PFSK-1 (cell line): ENCODE measurements at regions not wholly inside any gene's neighbourhood (a gene's known extent, or its start where the extent isn't known, plus 50 kb on each side); places are given as distances from the start of the nearest gene placed in this dataset.

ENCODE experiments used
- FOXP2 ChIP-seq: optimal IDR thresholded peaks from 2 replicates; pipeline ENCODE3; 2011; ENCODE audit warnings: borderline replicate concordance, control low read depth, inconsistent platforms; ENCODE audit not compliant: insufficient read depth; ENCODE audit errors: extremely low read length, extremely low read depth
- POLR2AphosphoS5 ChIP-seq: IDR thresholded peaks from 2 replicates; pipeline ENCODE4 v1.6.1; 2012; ENCODE audit warnings: low read depth, mild to moderate bottlenecking, control low read depth, low read length, moderate library complexity
- SIN3A ChIP-seq: IDR thresholded peaks from 2 replicates; pipeline ENCODE4 v1.6.1; 2012; ENCODE audit warnings: mild to moderate bottlenecking, low read length, moderate library complexity, borderline replicate concordance; ENCODE audit not compliant: insufficient read depth
- TAF1 ChIP-seq: IDR thresholded peaks from 2 replicates; pipeline ENCODE4 v1.6.1; 2012; ENCODE audit warnings: low read length, control low read depth, borderline replicate concordance; ENCODE audit not compliant: insufficient read depth
- TF ChIP-seq, protein P1 (sequence below), 2 experiments: IDR thresholded peaks; 2 replicates each; pipeline versions ENCODE4 v1.6.1 to v1.8.0; 2011 to 2012; ENCODE audit warnings: low read depth in 2 of 2, low read length in 2 of 2, control low read depth in 1 of 2, inconsistent platforms in 1 of 2, mild to moderate bottlenecking in 1 of 2, moderate library complexity in 1 of 2; ENCODE audit not compliant: insufficient read depth in 1 of 2

GRCh38 chr9:75551861-75552260, 338.6 kb upstream of the PCSK5 start:
- TF ChIP-seq, protein P1, sequence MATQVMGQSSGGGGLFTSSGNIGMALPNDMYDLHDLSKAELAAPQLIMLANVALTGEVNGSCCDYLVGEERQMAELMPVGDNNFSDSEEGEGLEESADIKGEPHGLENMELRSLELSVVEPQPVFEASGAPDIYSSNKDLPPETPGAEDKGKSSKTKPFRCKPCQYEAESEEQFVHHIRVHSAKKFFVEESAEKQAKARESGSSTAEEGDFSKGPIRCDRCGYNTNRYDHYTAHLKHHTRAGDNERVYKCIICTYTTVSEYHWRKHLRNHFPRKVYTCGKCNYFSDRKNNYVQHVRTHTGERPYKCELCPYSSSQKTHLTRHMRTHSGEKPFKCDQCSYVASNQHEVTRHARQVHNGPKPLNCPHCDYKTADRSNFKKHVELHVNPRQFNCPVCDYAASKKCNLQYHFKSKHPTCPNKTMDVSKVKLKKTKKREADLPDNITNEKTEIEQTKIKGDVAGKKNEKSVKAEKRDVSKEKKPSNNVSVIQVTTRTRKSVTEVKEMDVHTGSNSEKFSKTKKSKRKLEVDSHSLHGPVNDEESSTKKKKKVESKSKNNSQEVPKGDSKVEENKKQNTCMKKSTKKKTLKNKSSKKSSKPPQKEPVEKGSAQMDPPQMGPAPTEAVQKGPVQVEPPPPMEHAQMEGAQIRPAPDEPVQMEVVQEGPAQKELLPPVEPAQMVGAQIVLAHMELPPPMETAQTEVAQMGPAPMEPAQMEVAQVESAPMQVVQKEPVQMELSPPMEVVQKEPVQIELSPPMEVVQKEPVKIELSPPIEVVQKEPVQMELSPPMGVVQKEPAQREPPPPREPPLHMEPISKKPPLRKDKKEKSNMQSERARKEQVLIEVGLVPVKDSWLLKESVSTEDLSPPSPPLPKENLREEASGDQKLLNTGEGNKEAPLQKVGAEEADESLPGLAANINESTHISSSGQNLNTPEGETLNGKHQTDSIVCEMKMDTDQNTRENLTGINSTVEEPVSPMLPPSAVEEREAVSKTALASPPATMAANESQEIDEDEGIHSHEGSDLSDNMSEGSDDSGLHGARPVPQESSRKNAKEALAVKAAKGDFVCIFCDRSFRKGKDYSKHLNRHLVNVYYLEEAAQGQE (IDR thresholded peaks at IDR 0.05; ENCODE audit: insufficient read depth in 1 of 2, low read depth in 2 of 2, low read length in 2 of 2) = no peak
- TF ChIP-seq FOXP2 (no peak), TAF1 (no peak), SIN3A (no peak), POLR2AphosphoS5 (no peak)

GRCh38 chr9:75552941-75553340, 337.5 kb upstream of the PCSK5 start:
- TF ChIP-seq TAF1 (no peak), SIN3A (no peak), FOXP2 (no peak), POLR2AphosphoS5 (no peak)
- TF ChIP-seq, protein P1 (IDR thresholded peaks at IDR 0.05; ENCODE audit: insufficient read depth in 1 of 2, low read depth in 2 of 2, low read length in 2 of 2) = no peak

- TF ChIP-seq, protein P1 (IDR thresholded peaks at IDR 0.05; ENCODE audit: insufficient read depth in 1 of 2, low read depth in 2 of 2, low read length in 2 of 2) = no peak
- TF ChIP-seq POLR2AphosphoS5 (no peak), TAF1 (no peak), SIN3A (no peak), FOXP2 (no peak)
Measured at GRCh38 chr9:75570538-75570937, 319.9 kb upstream of the PCSK5 start.

DNA sequence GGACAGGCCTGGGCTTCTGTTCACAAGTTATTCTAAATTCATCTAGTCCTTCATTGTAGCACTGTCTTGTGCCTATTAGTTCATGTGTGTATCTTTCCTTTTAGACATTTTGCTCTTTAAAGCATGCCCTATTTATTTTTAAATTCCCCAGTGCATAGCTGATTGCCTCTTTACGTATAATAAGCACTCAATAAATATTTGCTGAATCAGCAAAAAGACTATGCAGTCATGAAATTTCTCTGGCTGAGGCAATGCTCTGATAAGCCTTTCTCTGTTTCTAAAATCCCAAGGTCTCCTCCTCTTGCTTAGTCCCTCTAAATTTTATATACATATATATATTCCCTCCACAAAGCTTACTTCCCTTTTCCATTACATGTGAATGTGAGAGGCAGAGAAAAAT, 315.9 kb upstream of the PCSK5 start:
- no peak for TF ChIP-seq FOXP2
- no peak for TF ChIP-seq SIN3A
- no peak for TF ChIP-seq POLR2AphosphoS5
- TF ChIP-seq, protein P1 (IDR thresholded peaks at IDR 0.05; ENCODE audit: insufficient read depth in 1 of 2, low read depth in 2 of 2, low read length in 2 of 2) = no peak
- no peak for TF ChIP-seq TAF1

DNA sequence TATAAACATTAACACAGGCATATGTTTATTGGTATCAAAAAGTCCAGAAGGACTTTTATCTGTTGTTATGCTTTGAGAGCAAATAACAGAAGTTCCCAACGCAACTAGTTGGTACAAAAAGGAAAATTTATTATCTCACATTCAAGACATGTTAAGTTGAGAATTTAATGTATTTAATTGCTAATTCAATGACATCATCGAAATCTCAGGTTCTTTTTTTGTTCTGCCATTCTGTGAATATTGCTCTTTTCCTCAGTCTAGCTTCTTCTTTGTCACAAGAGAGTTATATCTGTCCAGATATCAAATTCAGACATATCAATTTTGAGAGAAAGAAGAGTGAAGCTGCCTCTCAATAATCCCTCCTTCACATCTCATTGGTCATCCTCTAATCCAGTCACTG, 307.6 kb upstream of the PCSK5 start:
- no peak for TF ChIP-seq SIN3A
- TF ChIP-seq FOXP2 = no peak
- TF ChIP-seq, protein P1 (IDR thresholded peaks at IDR 0.05; ENCODE audit: insufficient read depth in 1 of 2, low read depth in 2 of 2, low read length in 2 of 2) = no peak
- no peak for TF ChIP-seq POLR2AphosphoS5
- no peak for TF ChIP-seq TAF1
